HCT116 (cell line): ENCODE measurements at regions not wholly inside any gene's neighbourhood (a gene's known extent, or its start where the extent isn't known, plus 50 kb on each side); places are given as distances from the start of the nearest gene placed in this dataset.

Source experiments
- ATAC-seq: fragments of 200-7000 bp; cut with Tn5 transposase; 2 replicates; pipeline ENCODE4 v1.9.1; 2020; ENCODE audit warnings: mild to moderate bottlenecking, moderate library complexity
- BruUV-seq: library from RNA; stranded (reverse); fragments of 400-500 nt; replicated peaks from 2 replicates; lab custom pipeline; 2021; lab: Mats Ljungman, UMichigan
- CTCF ChIA-PET: fragments of 300-600 bp; sonication (Branson Sonifier 250); formaldehyde crosslinking; loops from one replicate; lab custom pipeline; 2021; ENCODE audit warnings: antibody characterized with exemption; lab: Charles Lee
- POLR2A ChIA-PET: fragments of 300-600, 350-600 bp; sonication (Branson Sonifier 250); formaldehyde crosslinking; loops from one replicate; lab custom pipeline; 2021; ENCODE audit warnings: antibody characterized with exemption; lab: Charles Lee
- RAD21 ChIA-PET, 2 experiments: fragments of 300-600 bp; sonication (Branson Sonifier 250); formaldehyde crosslinking; loops; one replicate each; lab custom pipeline; 2023; ENCODE audit warnings: low total read pairs in 2 of 2; ENCODE audit not compliant: uncharacterized antibody in 2 of 2, unreplicated experiment in 2 of 2, low non-redundant PET in 1 of 2; lab: Charles Lee
- DNase-seq: peaks from one replicate; pipeline ENCODE4 v3.0.0-alpha.2; 2010; ENCODE audit warnings: low read depth, low spot score
- H2AFZ ChIP-seq: fragments of 200-600 bp; shearing (Covaris generic), sonication (generic); 2 replicates; pipeline ENCODE4 v1.6.1; 2017; ENCODE audit warnings: low read depth, mixed run types, mixed read lengths, antibody characterized with exemption, low read length; ENCODE audit not compliant: poor library complexity, severe bottlenecking
- H3K27ac ChIP-seq: 2 replicates; pipeline ENCODE4 v1.5.1; 2012; ENCODE audit warnings: low read depth, low read length
- H3K27me3 ChIP-seq: fragments of 200-600 bp; sonication (generic); 2 replicates; pipeline ENCODE4 v1.6.1; 2016; ENCODE audit warnings: mixed run types, low read length, mixed read lengths; ENCODE audit not compliant: insufficient read depth
- H3K36me3 ChIP-seq, 2 experiments: fragments of 200-500 bp in 1 of 2; fragments of 200-600 bp in 1 of 2; sonication (Bioruptor generic) in 1 of 2; sonication (generic) in 1 of 2; 2 replicates each; pipeline versions ENCODE4 v1.5.1 to v1.6.1; 2014 to 2016; ENCODE audit warnings: low read length in 2 of 2, inconsistent platforms in 1 of 2, mixed read lengths in 1 of 2, mixed run types in 1 of 2; ENCODE audit not compliant: insufficient read depth in 2 of 2, control insufficient read depth in 1 of 2
- H3K4me1 ChIP-seq, 2 experiments: fragments of 200-600 bp in 1 of 2; sonication (generic) in 1 of 2; 2 replicates each; pipeline versions ENCODE4 v1.5.1 to v1.6.1; 2012 to 2017; ENCODE audit warnings: low read length in 2 of 2, inconsistent platforms in 1 of 2, mild to moderate bottlenecking in 1 of 2, mixed read lengths in 1 of 2, mixed run types in 1 of 2, moderate library complexity in 1 of 2; ENCODE audit not compliant: insufficient read depth in 2 of 2, control insufficient read depth in 1 of 2
- H3K4me2 ChIP-seq: fragments of 200-600 bp; sonication (generic); 2 replicates; pipeline ENCODE4 v1.6.1; 2017; ENCODE audit warnings: mixed run types, low read length, mixed read lengths
- H3K4me3 ChIP-seq, 2 experiments: fragments of 200-600 bp in 1 of 2; sonication (generic) in 1 of 2; replicated peaks in 1 of 2; 2 replicates each; pipeline ENCODE4 v1.5.1; 2011 to 2016; ENCODE audit warnings: low read length in 2 of 2, control low read depth in 1 of 2, low read depth in 1 of 2, mild to moderate bottlenecking in 1 of 2, mixed read lengths in 1 of 2, mixed run types in 1 of 2
- H3K79me2 ChIP-seq: fragments of 200-600 bp; sonication (generic); 2 replicates; pipeline ENCODE4 v1.6.1; 2017; ENCODE audit warnings: mild to moderate bottlenecking, mixed run types, low read length, moderate library complexity, mixed read lengths; ENCODE audit not compliant: insufficient read depth
- H3K9ac ChIP-seq: fragments of 200-600 bp; sonication (generic); 2 replicates; pipeline ENCODE4 v1.6.1; 2016; ENCODE audit warnings: low read length, mixed read lengths
- H3K9me2 ChIP-seq: fragments of 200-600 bp; sonication (generic), shearing (Covaris generic); 2 replicates; pipeline ENCODE4 v1.6.1; 2017; ENCODE audit warnings: mixed run types, mild to moderate bottlenecking, moderate library complexity; ENCODE audit not compliant: insufficient read depth
- H3K9me3 ChIP-seq, 2 experiments: fragments of 200-500 bp in 1 of 2; fragments of 200-600 bp in 1 of 2; sonication (Bioruptor generic) in 1 of 2; sonication (generic) in 1 of 2; 2 replicates each; pipeline ENCODE4 v1.6.1; 2014 to 2017; ENCODE audit warnings: low read length in 2 of 2, mixed read lengths in 2 of 2, inconsistent platforms in 1 of 2, low read depth in 1 of 2, mild to moderate bottlenecking in 1 of 2, mixed run types in 1 of 2, moderate library complexity in 1 of 2; ENCODE audit not compliant: control insufficient read depth in 1 of 2, insufficient read depth in 1 of 2
- H4K20me1 ChIP-seq: fragments of 200-600 bp; sonication (generic), shearing (Covaris generic); 2 replicates; pipeline ENCODE4 v1.6.1; 2017; ENCODE audit warnings: mixed run types, mild to moderate bottlenecking, moderate library complexity; ENCODE audit not compliant: insufficient read depth
- EZH2 ChIP-seq: fragments of 200-600 bp; sonication (generic); IDR thresholded peaks from 2 replicates; pipeline ENCODE4 v1.6.1; 2017; ENCODE audit warnings: antibody characterized with exemption, mixed run types
- JUND ChIP-seq: IDR thresholded peaks from 2 replicates; pipeline ENCODE4 v1.6.1; 2012
- POLR2AphosphoS5 ChIP-seq: IDR thresholded peaks from 2 replicates; pipeline ENCODE4 v1.6.1; 2011; ENCODE audit warnings: mild to moderate bottlenecking, low read depth, low read length, moderate library complexity
- RAD21 ChIP-seq: IDR thresholded peaks from 2 replicates; pipeline ENCODE4 v1.6.1; 2012; ENCODE audit warnings: low read depth, mild to moderate bottlenecking
- SIN3A ChIP-seq: IDR thresholded peaks from 2 replicates; pipeline ENCODE4 v1.6.1; 2012; ENCODE audit warnings: low read depth
- SRF ChIP-seq: IDR thresholded peaks from 2 replicates; pipeline ENCODE4 v1.6.1; 2012; ENCODE audit warnings: low read depth
- TCF7L2 ChIP-seq: IDR thresholded peaks from 2 replicates; pipeline ENCODE4 v1.7.0; 2011; ENCODE audit warnings: borderline replicate concordance, inconsistent platforms; ENCODE audit not compliant: insufficient read depth, insufficient read length; ENCODE audit errors: extremely low read depth
- YY1 ChIP-seq: IDR thresholded peaks from 2 replicates; pipeline ENCODE4 v1.6.1; 2011; ENCODE audit warnings: low read length, low read depth, moderate library complexity, mild to moderate bottlenecking; ENCODE audit not compliant: insufficient replicate concordance; ENCODE audit errors: extremely low read depth
- ZFX ChIP-seq: fragments of 450-650 bp; IDR thresholded peaks from 2 replicates; pipeline ENCODE4 v1.6.1; 2017
- ZNF274 ChIP-seq: fragments of 200-500 bp; sonication (Bioruptor generic); IDR thresholded peaks from 2 replicates; pipeline ENCODE4 v1.6.1; 2014; ENCODE audit warnings: mild to moderate bottlenecking, low read depth, low read length, inconsistent platforms
- intact Hi-C: fragments of 100-400 bp; cut with micrococcal nuclease; formaldehyde crosslinking; loops from 2 replicates; pipeline ENCODE4 v1.10.0; 2022
- TF ChIP-seq, protein P1 (sequence below), 3 experiments: fragments of 200-600 bp in 1 of 3; sonication (generic) in 1 of 3; IDR thresholded peaks in 2 of 3; conservative IDR thresholded peaks in 1 of 3; 2 replicates each; pipeline ENCODE4 v1.5.1; 2012 to 2017; ENCODE audit warnings: low read depth in 2 of 3, low read length in 2 of 3, antibody characterized with exemption in 1 of 3, borderline replicate concordance in 1 of 3, control low read depth in 1 of 3, mild to moderate bottlenecking in 1 of 3, mixed read lengths in 1 of 3, mixed run types in 1 of 3, moderate library complexity in 1 of 3; ENCODE audit not compliant: insufficient read depth in 1 of 3
- TF ChIP-seq, protein P2 (sequence below): IDR thresholded peaks from 2 replicates; pipeline ENCODE4 v1.6.1; 2011; ENCODE audit warnings: mild to moderate bottlenecking, low read length, moderate library complexity; ENCODE audit not compliant: insufficient replicate concordance; ENCODE audit errors: extremely low read depth
- TF ChIP-seq, protein P3 (sequence below): IDR thresholded peaks from 2 replicates; pipeline ENCODE4 v1.6.1; 2012; ENCODE audit warnings: low read depth

DNA sequence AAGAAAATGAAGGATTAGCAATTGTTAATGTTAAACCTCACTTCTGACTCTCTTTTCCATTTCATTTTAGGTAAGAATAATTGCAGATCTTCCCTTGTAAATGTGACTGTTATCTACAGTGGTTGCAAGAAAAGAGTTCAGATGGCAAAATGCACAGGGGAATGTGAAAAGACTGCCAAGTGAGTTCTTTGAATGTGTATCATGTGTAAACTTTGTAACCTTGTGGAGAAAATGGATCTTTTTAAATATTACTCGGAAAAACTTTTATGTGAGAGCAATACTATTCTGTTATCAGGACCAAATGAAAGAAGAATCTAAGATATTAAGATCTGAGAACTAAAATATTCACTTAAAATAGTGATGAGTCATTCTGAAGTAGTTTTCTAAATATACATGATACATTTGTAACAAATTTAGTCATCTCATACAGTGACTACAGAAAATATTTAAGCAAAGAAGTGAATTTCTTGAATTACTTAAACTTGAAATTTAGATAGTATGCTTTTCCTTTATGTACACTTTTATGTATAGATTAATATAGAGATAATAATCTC lies 122.5 kb upstream of the CNTN1 start:
- H3K9ac ChIP-seq: no peak overlapping the region
- CTCF ChIA-PET: no interaction called here
- no peak overlapping the region for H3K4me2 ChIP-seq
- no peaks in the 10 kb centered on the region for H4K20me1 ChIP-seq
- DNase-seq (no peak), ATAC-seq (no peak)
- RAD21 ChIA-PET: no interaction called here
- BruUV-seq: no TSS peak
- no peaks in the 10 kb centered on the region for H3K4me1 ChIP-seq
- no peak overlapping the region for H2AFZ ChIP-seq
- no peaks in the 10 kb centered on the region for H3K36me3 ChIP-seq
- intact Hi-C loops: loop anchor here (5.0 kb wide), 1 partner anchor 242 kb away; no protein-coding TSS in a partner anchor
- TF ChIP-seq, protein P1, sequence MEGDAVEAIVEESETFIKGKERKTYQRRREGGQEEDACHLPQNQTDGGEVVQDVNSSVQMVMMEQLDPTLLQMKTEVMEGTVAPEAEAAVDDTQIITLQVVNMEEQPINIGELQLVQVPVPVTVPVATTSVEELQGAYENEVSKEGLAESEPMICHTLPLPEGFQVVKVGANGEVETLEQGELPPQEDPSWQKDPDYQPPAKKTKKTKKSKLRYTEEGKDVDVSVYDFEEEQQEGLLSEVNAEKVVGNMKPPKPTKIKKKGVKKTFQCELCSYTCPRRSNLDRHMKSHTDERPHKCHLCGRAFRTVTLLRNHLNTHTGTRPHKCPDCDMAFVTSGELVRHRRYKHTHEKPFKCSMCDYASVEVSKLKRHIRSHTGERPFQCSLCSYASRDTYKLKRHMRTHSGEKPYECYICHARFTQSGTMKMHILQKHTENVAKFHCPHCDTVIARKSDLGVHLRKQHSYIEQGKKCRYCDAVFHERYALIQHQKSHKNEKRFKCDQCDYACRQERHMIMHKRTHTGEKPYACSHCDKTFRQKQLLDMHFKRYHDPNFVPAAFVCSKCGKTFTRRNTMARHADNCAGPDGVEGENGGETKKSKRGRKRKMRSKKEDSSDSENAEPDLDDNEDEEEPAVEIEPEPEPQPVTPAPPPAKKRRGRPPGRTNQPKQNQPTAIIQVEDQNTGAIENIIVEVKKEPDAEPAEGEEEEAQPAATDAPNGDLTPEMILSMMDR (IDR thresholded peaks at IDR 0.05 in 2 of 3, conservative IDR thresholded peaks at IDR 0.05 in 1 of 3; ENCODE audit: borderline replicate concordance in 1 of 3, insufficient read depth in 1 of 3, low read depth in 2 of 3, low read length in 2 of 3): no peak
- TF ChIP-seq EZH2 (no peak), SRF (no peak), RAD21 (no peak), ZFX (no peak), SIN3A (no peak), TCF7L2 (no peak), YY1 (no peak), JUND (no peak), POLR2AphosphoS5 (no peak), ZNF274 (no peak)
- TF ChIP-seq, protein P2, sequence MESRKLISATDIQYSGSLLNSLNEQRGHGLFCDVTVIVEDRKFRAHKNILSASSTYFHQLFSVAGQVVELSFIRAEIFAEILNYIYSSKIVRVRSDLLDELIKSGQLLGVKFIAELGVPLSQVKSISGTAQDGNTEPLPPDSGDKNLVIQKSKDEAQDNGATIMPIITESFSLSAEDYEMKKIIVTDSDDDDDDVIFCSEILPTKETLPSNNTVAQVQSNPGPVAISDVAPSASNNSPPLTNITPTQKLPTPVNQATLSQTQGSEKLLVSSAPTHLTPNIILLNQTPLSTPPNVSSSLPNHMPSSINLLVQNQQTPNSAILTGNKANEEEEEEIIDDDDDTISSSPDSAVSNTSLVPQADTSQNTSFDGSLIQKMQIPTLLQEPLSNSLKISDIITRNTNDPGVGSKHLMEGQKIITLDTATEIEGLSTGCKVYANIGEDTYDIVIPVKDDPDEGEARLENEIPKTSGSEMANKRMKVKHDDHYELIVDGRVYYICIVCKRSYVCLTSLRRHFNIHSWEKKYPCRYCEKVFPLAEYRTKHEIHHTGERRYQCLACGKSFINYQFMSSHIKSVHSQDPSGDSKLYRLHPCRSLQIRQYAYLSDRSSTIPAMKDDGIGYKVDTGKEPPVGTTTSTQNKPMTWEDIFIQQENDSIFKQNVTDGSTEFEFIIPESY: no peak
- TF ChIP-seq, protein P3, sequence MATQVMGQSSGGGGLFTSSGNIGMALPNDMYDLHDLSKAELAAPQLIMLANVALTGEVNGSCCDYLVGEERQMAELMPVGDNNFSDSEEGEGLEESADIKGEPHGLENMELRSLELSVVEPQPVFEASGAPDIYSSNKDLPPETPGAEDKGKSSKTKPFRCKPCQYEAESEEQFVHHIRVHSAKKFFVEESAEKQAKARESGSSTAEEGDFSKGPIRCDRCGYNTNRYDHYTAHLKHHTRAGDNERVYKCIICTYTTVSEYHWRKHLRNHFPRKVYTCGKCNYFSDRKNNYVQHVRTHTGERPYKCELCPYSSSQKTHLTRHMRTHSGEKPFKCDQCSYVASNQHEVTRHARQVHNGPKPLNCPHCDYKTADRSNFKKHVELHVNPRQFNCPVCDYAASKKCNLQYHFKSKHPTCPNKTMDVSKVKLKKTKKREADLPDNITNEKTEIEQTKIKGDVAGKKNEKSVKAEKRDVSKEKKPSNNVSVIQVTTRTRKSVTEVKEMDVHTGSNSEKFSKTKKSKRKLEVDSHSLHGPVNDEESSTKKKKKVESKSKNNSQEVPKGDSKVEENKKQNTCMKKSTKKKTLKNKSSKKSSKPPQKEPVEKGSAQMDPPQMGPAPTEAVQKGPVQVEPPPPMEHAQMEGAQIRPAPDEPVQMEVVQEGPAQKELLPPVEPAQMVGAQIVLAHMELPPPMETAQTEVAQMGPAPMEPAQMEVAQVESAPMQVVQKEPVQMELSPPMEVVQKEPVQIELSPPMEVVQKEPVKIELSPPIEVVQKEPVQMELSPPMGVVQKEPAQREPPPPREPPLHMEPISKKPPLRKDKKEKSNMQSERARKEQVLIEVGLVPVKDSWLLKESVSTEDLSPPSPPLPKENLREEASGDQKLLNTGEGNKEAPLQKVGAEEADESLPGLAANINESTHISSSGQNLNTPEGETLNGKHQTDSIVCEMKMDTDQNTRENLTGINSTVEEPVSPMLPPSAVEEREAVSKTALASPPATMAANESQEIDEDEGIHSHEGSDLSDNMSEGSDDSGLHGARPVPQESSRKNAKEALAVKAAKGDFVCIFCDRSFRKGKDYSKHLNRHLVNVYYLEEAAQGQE: no peak
- H3K27ac ChIP-seq: no peak overlapping the region
- H3K27me3 ChIP-seq: no peaks in the 10 kb centered on the region
- no peak overlapping the region for H3K4me3 ChIP-seq
- H3K9me3 ChIP-seq: no peaks in the 10 kb centered on the region
- H3K9me2 ChIP-seq: no peaks in the 10 kb centered on the region
- no peaks in the 10 kb centered on the region for H3K79me2 ChIP-seq
- POLR2A ChIA-PET: no interaction called here
